Left renal cortex interstitium (tissue), 4 donors: ENCODE measurements at regions not wholly inside any gene's neighbourhood (a gene's known extent, or its start where the extent isn't known, plus 50 kb on each side); places are given as distances from the start of the nearest gene placed in this dataset.
"Not testable (repeated sequence)": the region's sequence is repeated elsewhere in the genome, so short reads cannot be mapped to it uniquely, and the experiment has no call there.

Source experiments
- DNase-seq, 4 donors: peaks; one replicate each; pipeline ENCODE4 v3.0.0-alpha.2; 2013; ENCODE audit warnings: low read depth in 4 of 4, low spot score in 2 of 4, missing footprints in 1 of 4

DNA sequence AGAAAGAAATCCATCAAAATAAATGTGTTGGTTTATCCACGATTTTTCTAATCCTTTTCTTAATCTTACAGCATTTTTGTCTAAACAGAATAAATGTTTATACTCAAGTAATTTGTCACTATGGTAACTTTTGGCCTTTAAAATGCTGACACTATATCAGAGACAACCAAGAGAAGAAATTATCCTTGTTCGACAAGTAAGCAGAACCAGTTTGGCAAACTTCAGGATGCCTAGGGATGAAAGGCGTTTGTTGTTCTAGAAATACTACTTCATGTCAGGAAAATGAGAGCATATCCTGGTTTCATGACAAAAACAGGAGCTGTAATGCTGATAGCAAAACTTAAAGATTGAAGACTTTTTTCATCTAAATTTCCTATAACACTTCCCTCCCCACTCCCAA lies 308.0 kb upstream of the ATP11B start:
- DNase-seq, result no peak

DNA sequence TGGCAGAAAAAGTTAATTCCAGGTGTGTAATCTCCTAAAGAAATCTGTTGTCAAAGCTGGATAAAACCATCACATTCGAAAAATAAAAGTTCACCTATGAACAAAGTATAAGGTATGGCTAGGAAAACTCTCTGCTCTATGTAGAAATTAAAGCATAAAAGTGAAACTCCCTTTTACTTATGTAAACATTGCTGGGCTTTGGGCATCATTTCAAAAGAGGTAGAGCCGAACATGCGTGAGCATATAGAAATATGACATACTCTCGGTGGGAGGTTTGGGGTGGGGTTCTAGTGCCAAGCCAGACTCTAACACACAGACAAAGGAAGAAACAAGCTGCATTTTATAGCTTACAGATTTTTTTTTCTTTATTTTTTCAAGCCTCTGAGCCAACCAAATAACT lies 306.8 kb upstream of the ATP11B start:
- DNase-seq, result no peak

DNA sequence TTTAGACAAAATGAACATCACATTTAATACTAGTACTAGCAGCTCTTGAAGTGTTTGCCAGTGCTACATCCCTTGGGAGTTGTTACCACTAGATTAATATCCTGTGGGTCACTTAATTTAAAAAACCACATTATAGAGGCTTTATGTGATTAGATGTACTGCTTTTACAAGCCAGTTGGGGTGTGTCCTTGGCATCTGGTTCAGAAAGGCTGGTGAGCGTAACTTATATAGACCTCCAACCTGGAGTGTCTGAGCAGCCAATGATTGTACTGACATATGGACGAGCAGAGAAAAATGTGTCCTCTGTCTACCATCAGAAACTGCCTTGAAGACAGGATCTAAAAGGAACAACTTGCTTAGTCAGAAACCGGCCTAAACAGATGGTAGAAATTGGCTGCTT lies 306.2 kb upstream of the ATP11B start:
- DNase-seq, result no peak

DNA sequence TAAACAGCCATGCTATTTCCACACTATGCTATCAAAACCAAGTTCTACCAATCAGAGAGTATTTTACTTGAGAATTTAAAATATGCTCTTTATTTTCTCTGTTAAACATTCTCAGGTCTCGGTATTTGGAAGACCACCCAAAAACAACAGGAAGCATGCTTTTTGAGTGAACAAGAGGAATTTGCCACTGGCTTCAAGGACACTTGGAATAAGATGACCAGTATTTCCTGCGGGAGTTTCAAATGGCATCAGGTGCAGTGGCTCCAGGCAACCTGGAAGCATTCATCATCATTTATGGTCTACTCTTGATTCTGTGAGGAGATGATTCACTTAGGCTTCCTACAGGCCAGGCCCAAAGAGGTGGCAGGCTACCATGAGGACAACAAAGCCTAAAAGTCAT lies 305.7 kb upstream of the ATP11B start:
- DNase-seq, result no peak

DNA sequence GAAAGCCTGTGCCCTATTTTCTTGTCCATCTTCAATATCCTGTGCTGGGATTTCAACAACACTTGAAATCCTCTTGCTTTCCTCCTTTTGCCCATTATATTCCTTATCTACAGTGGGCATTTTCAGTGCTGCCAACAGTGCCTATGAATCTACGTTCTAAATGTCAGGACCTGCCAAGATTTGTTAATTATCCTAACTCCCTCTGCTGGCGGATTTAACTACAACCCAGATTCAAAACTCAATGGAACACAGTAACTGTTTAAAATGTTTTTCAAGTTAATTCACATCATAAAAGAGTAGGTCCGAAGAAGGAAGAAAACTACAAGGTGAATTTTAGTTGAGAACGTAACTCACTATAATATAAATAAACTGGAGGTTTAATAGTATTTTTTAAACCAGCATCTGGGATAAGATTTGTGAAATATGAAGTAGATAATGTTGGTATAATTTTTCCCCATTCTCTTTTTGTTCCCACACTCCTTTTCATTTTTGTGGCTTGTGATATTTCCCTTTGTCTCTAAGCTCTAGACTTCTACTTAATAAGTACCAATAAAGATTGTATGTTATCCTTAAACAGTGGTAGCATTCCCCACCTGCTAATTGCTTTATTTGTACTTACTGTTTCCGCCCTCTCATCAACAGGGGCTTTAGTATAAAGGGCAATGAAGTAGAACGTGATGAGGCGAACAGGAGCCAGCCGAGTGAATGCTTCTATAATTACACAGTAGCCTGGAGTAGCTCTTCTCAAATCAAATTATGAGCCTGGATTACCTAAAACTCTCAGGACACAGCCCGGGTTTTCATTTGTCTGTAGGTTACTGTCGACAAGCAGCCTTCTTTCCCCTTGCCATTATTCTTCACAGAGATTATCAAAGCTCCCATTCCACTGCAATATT lies 302.5 kb upstream of the ATP11B start:
- no peak for DNase-seq

DNA sequence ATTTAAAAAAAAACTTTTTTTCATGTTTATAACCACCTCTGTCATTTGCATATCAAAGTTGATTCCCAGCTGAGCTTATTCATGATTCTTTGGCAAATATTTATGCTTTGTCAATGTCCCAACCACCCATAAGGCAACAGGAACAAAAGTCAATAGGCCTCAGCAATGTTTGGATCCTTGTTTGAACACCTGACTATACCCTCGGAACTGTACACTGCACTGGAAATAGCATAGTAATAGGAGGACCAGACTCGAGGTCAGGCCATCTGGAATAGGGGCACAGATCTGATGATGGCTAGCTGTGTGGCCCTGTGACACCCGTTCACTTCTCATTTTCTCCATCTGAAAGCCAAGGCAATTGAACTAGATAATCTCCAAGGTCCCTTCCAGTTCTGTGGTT lies 301.7 kb upstream of the ATP11B start:
- no peak for DNase-seq

DNA sequence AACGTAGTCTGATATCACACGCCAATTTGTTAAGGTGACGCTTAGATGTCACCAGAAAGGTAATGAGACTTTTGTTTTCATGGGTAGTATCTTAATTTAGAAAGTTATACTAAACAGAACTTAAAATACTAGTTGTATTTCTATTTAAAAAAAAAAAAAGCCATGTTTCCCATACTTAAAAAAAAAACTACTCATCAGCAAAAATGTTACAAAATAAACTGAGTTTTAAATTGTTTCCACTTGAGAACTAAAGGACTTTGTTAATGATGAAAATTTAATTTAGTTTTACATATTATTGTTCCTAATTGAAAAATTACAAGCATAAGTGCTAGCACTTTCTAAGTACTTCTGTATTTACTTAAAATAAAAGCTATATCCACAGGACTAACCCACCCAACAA lies 300.8 kb upstream of the ATP11B start:
- no peak for DNase-seq

DNA sequence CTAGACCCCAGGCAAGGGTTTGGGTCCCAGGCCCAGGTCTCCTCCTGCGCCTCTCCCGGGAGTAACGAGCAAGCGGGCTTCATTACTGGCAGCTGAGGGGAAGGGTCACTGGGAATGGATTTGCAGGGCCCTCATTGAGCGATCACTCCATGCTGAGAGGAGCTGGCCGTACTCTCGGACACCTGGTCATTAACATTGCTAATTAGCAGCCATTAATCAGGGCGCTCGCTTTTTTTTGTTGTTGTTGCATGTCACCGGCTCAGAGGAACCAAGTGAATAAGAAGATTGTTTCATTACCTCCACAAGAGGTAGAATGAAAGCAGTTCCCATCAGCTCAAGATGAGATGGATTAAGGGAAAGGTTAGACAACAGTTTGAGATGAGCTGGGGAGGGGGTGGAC lies 293.0 kb upstream of the ATP11B start:
- no peak for DNase-seq

DNA sequence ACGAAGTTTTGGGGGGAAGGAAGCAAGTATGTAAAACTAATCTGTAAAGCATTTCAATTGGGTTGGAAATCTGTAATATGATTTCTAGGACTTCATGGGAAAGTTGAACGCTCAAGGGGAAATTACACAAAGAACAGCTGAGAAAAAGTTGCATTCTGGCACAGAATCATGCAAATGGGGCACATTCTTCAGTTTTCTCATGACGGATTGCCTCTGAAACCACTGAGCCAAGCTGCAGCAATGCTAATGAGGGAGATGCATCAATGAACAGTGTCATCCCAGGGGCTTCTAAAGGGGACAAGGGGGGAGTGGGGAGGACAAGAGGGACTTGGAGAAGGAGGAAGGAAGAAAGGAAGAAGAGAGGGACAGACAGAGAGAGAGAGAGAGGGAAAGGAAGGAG lies 291.4 kb upstream of the ATP11B start:
- no peak for DNase-seq

DNA sequence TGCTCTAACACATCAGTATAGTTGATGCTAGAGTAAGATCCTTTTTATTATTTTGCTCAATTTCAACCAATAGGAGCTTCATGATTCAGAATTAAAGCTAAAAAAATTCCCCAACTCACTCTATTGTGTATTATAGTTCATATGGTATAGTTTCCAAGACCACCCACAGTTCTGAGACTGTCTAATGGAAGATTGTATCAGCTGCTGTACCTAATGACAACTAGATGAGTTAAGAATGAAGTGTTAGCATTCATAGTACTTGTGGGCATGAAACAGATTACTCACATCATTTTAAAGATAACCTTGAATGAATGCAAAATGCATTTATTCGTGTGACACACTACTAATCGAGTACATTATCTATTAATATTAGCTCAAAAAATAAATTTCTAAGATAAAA lies 289.9 kb upstream of the ATP11B start:
- no peak for DNase-seq

DNA sequence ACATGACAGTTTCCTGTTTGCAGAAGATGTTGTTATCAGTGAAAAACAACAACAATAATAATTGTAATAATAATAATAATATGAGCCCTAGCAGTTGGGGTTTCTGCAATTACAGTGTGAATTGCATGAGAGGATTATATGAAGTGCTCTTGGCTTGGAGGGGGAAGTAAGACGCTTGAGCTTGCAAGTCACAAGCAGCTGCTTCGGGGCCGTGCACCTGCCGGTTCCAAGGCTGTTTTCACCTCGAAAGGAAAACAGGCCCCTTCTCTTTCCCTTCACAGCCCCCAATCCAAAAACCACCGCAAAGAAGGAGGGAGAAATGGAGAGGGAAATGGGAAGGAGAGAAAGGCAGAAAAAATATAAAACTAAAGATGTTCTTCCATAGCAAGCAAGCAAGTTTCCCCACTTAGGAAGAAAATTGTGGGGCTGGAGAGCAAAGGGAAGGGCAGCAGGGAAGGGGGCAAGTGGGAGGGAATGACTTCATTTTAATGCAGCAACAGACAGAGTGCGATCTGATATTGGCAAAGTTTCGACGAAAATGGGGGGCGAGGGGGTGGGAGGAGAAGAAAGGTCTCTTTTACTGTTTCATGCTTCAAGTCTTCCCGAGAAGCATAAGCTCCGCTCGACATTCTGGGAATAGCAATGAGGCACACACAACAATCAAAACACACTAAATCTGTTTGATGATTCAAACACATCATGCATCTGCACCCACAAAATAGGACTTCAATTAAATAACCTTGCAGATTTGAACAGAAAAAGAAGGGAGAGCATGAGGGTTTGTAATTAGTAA lies 284.2 kb upstream of the ATP11B start:
- DNase-seq, result no peak

DNA sequence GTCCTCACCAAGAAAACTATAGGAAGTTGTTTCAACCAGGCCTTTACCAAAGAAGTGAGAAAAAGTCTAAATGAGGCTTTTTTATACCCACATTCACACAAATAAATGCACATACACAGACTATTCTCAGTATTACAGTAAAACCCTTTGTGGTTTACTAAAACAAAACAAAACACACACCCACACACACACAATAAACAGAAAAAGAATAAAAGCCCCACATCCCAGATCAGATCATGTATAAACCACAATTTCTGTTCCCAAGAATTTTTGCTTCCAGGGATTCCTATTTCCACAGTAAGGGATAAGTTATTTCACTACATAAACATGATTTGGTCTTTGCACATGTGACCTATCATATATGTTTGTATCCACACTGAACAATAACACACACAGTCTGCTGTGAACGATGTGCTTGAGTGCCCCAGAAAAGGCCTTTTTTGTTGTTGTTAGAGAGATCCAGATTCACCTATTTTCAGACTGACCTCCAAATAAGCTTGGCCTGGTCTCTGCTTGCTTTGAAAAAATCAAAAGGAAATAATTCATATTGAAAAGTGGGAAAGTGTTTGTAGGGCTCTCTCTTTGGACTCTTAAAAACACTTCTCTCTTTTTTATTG lies 283.4 kb upstream of the ATP11B start:
- no peak for DNase-seq

DNA sequence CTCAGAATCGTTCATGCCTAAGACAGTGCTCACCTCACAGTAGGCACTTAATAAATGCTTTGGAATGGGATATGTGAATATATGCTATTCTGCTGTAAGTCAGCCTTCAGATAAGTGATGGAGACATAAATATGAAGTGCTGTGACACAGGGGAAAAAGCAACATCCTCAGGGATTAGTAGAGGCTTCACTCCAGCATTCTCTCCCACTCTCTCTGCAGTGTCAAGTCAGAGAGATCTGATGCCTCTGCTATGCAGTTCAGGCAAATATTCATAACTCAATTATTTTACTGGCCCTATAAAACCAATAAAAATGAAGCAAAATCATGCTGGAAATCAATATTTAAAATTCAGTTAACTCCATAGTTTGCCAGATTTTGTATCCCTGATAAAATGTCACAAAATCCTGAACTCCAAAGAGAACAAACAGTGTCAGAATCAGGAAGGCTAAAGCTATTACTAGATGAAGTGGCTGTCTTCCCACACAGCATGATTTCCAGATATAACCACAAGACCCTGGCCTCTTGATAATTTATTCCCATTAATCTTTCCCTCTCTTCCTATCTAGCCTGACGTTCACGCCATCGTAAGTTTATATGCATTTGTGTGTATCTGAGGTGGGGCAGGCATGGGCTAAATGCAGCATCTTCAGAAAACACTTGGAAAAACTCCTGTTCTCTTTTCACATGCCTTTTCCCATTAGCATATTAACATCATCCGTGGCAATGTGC lies 278.9 kb upstream of the ATP11B start:
- no peak for DNase-seq

DNA sequence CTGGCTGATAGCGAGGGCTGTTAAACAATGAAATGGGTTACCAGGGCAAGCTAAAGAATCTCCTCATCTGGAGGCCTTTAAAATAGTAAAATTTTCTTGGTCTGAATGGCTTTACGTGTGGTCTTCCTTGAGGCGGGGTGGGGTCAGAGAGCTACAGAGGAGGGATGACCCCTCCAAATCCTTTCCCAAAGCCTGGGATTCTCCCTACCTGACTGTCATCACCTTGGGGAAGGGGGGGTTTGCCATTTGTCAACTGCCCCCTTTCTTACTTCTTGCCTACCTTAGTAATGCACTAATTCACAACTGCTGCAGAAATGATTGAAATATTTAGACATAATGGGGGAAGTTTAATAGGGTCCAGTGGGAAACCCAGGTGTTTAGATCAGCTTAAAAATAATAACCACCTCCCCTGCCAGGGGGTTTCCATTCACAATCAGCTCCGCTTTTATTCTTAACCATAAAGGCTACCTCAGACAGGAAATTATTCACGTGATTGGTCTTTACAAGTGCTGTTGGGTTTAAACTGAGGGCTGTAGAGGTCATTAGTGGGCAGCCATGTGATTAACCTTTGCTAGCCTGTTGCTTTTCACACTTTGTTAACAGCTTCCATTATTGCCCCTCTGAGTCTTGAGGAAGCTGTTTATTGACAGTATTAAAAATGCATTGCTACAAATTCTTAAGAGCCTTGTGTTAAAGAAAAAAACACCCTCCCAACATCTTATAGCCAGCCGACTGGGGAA lies 276.5 kb upstream of the ATP11B start:
- DNase-seq, result no peak

DNA sequence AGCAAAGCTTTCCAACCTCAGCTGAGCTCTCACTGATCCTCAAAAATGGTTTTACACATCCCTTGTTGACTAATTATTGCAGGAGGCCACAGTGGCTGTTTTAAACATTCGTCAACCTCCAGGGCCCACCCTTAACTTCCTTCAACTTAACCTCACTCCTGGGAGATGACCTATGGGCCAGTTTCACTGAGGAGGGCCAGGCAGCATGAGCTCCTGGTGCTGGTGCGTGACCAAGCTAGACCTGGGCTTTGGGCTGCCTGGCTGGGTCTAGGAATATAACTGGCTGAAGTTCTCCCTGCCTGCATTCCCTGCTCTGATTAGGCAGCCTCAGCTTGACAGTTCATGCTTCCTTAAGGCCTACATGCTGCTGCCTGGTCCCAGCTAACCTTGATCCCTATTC lies 273.7 kb upstream of the ATP11B start:
- no peak for DNase-seq

DNA sequence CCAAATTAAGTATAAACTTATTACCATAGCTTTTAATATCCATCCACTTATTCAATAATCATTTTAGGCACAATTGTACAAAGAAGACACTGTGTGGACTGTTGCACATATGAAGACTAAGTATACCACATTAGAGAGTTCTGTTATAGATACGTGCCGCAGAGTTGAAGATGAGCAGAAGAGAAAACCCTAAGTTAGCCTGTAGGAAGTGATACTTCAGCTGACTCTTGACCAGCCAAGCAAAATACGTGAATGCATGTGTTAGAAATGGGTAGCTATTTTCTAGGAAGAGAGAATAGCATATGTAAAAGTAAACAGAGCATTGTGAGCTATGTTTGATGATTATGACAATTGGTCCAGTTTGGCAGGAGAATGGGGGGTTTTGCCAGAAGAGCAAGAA lies 272.0 kb upstream of the ATP11B start:
- DNase-seq, result no peak

DNA sequence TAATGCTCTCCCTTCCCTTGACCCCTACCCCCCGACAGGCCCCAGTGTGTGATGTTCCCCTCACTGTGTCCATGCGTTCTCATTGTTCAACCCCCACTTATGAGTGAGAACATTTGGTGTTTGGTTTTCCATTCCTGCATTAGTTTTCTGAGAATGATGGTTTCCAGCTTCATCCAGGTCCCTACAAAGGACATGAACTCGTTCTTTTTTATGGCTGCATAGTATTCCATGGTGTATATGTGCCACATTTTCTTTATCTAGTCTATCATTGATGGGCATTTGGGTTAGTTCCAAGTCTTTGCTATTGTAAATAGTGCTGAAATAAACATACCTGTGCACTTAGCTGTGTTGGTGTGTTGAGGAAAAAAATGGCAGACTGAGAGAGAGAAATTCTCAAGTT lies 269.9 kb upstream of the ATP11B start:
- DNase-seq, result not testable (repeated sequence)

DNA sequence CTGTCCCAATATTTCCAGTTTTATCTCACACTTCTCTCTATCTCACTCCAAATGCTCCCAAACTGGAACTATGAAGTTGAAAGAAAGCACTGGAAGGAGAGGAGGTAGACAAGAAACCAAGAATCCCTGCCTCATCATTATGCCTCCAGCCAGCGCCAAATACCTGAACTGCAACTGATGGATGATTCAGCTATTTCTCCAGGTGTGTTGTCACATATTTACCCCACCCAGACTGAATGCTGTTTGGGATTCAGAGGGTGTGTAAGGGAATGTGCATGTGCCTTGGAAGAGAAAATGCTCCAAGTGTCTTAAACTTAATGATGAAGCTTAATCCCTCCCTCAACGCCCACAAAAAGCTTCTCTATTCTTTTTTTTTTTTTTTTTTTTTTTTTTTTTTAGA lies 269.5 kb upstream of the ATP11B start:
- DNase-seq, result no peak

DNA sequence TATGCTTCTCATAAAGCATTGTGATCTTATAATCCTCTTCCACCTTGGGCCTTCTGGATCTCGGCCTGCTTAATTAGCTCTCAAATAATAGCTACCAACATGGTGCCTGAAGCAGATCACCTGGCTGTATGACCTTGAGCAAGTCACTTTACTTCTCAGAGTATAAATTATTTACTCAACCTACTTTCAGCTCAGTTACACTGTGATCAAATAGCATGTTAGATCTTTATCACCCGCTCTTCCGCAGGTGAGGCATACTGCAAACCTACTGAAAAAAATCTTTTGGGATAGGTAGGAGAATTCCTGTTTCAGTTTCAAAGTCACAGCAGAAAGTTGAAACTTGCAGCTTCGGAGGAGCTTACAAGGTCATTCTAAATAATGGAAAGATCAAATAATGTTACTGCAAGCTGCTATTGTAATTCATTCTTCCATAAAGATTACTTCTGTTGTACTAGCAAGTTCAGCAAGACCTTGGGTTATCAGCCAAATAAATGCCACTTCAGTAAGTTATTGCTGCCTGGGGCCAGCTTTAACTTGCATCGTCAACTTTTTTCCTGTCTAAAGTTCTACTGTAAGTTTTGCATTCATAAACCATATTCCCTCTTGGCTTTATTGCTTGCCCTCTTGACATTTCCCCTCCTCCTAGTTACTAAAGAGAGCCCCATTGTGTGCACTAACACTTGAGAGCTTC lies 268.4 kb upstream of the ATP11B start:
- DNase-seq, result peak in 1 of 4 donors; percentile 58
